ENCODE measurements at regions not wholly inside any gene's neighbourhood (a gene's known extent, or its start where the extent isn't known, plus 50 kb on each side); places are given as distances from the start of the nearest gene placed in this dataset.

DNA sequence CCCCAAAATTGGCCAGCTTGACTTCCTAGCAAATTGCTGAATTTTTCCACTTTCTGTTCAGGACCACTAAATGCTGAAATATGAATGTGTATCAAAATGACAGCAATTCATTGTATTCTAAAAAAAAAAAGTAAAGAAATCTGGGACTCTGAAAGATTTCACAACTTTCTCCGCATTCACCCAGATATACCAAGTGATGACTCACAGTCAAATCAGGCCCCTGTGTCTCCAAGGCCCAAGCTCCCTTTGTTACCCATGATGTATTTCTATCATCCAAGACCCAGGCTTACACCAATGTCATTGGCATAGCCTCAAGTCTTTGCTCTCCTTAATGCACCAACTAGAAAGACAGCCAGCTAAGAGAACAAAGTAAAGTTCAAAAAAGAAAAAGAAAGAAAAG lies 493.9 kb downstream of the NTRK2 start:
- TF ChIP-seq POLR2A (IDR thresholded peaks at IDR 0.05; ENCODE audit: low read depth, low read length), result no peak
- TF ChIP-seq, protein P1, sequence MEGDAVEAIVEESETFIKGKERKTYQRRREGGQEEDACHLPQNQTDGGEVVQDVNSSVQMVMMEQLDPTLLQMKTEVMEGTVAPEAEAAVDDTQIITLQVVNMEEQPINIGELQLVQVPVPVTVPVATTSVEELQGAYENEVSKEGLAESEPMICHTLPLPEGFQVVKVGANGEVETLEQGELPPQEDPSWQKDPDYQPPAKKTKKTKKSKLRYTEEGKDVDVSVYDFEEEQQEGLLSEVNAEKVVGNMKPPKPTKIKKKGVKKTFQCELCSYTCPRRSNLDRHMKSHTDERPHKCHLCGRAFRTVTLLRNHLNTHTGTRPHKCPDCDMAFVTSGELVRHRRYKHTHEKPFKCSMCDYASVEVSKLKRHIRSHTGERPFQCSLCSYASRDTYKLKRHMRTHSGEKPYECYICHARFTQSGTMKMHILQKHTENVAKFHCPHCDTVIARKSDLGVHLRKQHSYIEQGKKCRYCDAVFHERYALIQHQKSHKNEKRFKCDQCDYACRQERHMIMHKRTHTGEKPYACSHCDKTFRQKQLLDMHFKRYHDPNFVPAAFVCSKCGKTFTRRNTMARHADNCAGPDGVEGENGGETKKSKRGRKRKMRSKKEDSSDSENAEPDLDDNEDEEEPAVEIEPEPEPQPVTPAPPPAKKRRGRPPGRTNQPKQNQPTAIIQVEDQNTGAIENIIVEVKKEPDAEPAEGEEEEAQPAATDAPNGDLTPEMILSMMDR (conservative IDR thresholded peaks at IDR 0.05; ENCODE audit: low read depth, low read length), result no peak
